ENCODE measurements at regions not wholly inside any gene's neighbourhood (a gene's known extent, or its start where the extent isn't known, plus 50 kb on each side); places are given as distances from the start of the nearest gene placed in this dataset.

- no peak for DNase-seq (ENCODE audit: low read depth)
- H3K4me3 ChIP-seq (replicated peaks; ENCODE audit: low read depth, low read length), result no peak overlapping the region
- no peak for TF ChIP-seq CTCF (IDR thresholded peaks at IDR 0.05; ENCODE audit: low read length, missing control alignments)
Observed at GRCh38 chr2:226558418-226558817, 241.2 kb downstream of the IRS1 start.

- no peak for DNase-seq (ENCODE audit: low read depth)
- H3K4me3 ChIP-seq (replicated peaks; ENCODE audit: low read depth, low read length), result no peak overlapping the region
- TF ChIP-seq CTCF (IDR thresholded peaks at IDR 0.05; ENCODE audit: low read length, missing control alignments), result no peak
Observed at GRCh38 chr2:226556050-226556449, 243.6 kb downstream of the IRS1 start.

GRCh38 chr2:226554701-226555100, 244.9 kb downstream of the IRS1 start:
- no peak for DNase-seq (ENCODE audit: low read depth)
- TF ChIP-seq CTCF (IDR thresholded peaks at IDR 0.05; ENCODE audit: low read length, missing control alignments), result no peak
- no peak overlapping the region for H3K4me3 ChIP-seq (replicated peaks; ENCODE audit: low read depth, low read length)

- H3K4me3 ChIP-seq (replicated peaks; ENCODE audit: low read depth, low read length), result no peak overlapping the region
- DNase-seq (ENCODE audit: low read depth), result no peak
- TF ChIP-seq CTCF (IDR thresholded peaks at IDR 0.05; ENCODE audit: low read length, missing control alignments), result no peak
Observed at GRCh38 chr2:226553333-226553732, 246.3 kb downstream of the IRS1 start.

- H3K4me3 ChIP-seq (replicated peaks; ENCODE audit: low read depth, low read length), result no peak overlapping the region
- TF ChIP-seq CTCF (IDR thresholded peaks at IDR 0.05; ENCODE audit: low read length, missing control alignments), result no peak
- no peak for DNase-seq (ENCODE audit: low read depth)
Observed at GRCh38 chr2:226552571-226553285, 246.9 kb downstream of the IRS1 start.

GRCh38 chr2:226551522-226552250, 247.9 kb downstream of the IRS1 start:
- DNase-seq (ENCODE audit: low read depth), result no peak
- TF ChIP-seq CTCF (IDR thresholded peaks at IDR 0.05; ENCODE audit: low read length, missing control alignments), result no peak
- no peak overlapping the region for H3K4me3 ChIP-seq (replicated peaks; ENCODE audit: low read depth, low read length)

Data from fibroblast of pulmonary artery (primary cell).